Stimulated activated naive B cell treated with anti-CD40 and anti-IgM and Interleukin-4, amounts not matched to agents 10 μg/mL and 1 μg/mL and 100 μg/mL, for 72 hours (primary cell): ENCODE measurements at regions not wholly inside any gene's neighbourhood (a gene's known extent, or its start where the extent isn't known, plus 50 kb on each side); places are given as distances from the start of the nearest gene placed in this dataset.

Experiments used
- ATAC-seq, 2 donors: fragments of 150-1000 bp; cut with Tn5 transposase; replicated peaks; 2 replicates each; pipeline ENCODE4 v1.10.0; 2021; ENCODE audit warnings: moderate library complexity in 1 of 2
- DNase-seq: peaks from one replicate; pipeline ENCODE4 v3.0.0; 2021
- H3K27ac Mint-ChIP-seq: one replicate; pipeline ENCODE4 v1.8.0; 2022; ENCODE audit warnings: mild to moderate bottlenecking, mixed read lengths
- H3K27me3 Mint-ChIP-seq, 2 donors: one replicate each; pipeline ENCODE4 v1.8.0; 2022; ENCODE audit warnings: mixed read lengths in 2 of 2
- H3K36me3 Mint-ChIP-seq, 2 donors: one replicate each; pipeline ENCODE4 v1.8.0; 2022; ENCODE audit warnings: mixed read lengths in 2 of 2, mild to moderate bottlenecking in 1 of 2
- H3K4me1 Mint-ChIP-seq, 2 donors: one replicate each; pipeline ENCODE4 v1.8.0; 2022; ENCODE audit warnings: mixed read lengths in 2 of 2, mild to moderate bottlenecking in 1 of 2
- H3K4me3 Mint-ChIP-seq, 2 donors: one replicate each; pipeline ENCODE4 v1.8.0; 2022; ENCODE audit warnings: mild to moderate bottlenecking in 2 of 2, mixed read lengths in 2 of 2, moderate library complexity in 1 of 2
- H3K9me3 Mint-ChIP-seq, 2 donors: one replicate each; pipeline ENCODE4 v1.8.0; 2022; ENCODE audit warnings: mixed read lengths in 2 of 2, mild to moderate bottlenecking in 1 of 2

- Mint-ChIP-seq H3K9me3 (no peaks in the 10 kb centered on the region), H3K36me3 (no peaks in the 10 kb centered on the region), H3K27me3 (no peaks in the 10 kb centered on the region), H3K27ac (no peak overlapping the region), H3K4me1 (no peaks in the 10 kb centered on the region), H3K4me3 (no peak overlapping the region)
- ATAC-seq (no peak), DNase-seq (no peak)
Observed at GRCh38 chr1:82287556-82287955, 486.8 kb downstream of the ADGRL2 start.

DNA sequence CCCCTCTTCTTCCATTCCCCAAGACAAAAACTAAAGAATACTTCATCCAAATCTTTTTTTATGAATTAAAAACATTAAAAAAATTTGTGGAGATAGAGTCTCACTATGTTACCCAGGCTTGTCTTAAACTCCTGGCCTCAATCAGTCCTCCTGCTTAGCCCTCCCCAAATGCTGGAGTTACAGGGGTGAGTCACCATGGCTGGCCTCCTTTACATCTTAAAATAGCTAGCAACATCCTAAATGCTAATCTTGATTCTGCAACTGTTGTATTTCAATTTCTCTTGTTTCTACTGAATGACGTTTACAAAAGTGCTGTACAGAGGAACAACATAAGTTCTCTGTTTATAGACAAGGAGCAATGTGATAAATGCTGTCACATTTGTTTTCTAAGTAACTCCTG lies 483.5 kb downstream of the ADGRL2 start:
- no peaks in the 10 kb centered on the region for H3K27me3 Mint-ChIP-seq
- no peak overlapping the region for H3K4me3 Mint-ChIP-seq
- DNase-seq (no peak), ATAC-seq (no peak)
- H3K9me3 Mint-ChIP-seq, result no peaks in the 10 kb centered on the region
- no peak overlapping the region for H3K27ac Mint-ChIP-seq
- no peaks in the 10 kb centered on the region for H3K4me1 Mint-ChIP-seq
- no peaks in the 10 kb centered on the region for H3K36me3 Mint-ChIP-seq

GRCh38 chr1:82279241-82279640 lies 478.5 kb downstream of the ADGRL2 start:
- no peaks in the 10 kb centered on the region for H3K36me3 Mint-ChIP-seq
- H3K4me3 Mint-ChIP-seq, result no peak overlapping the region
- DNase-seq (no peak), ATAC-seq (no peak)
- no peaks in the 10 kb centered on the region for H3K9me3 Mint-ChIP-seq
- no peaks in the 10 kb centered on the region for H3K4me1 Mint-ChIP-seq
- no peak overlapping the region for H3K27ac Mint-ChIP-seq
- H3K27me3 Mint-ChIP-seq, result no peaks in the 10 kb centered on the region

- Mint-ChIP-seq H3K4me3 (no peak overlapping the region), H3K36me3 (no peaks in the 10 kb centered on the region), H3K27me3 (no peaks in the 10 kb centered on the region), H3K4me1 (no peaks in the 10 kb centered on the region), H3K27ac (no peak overlapping the region), H3K9me3 (no peaks in the 10 kb centered on the region)
- ATAC-seq (no peak), DNase-seq (no peak)
Observed at GRCh38 chr1:82273816-82274215, 473.1 kb downstream of the ADGRL2 start.

DNA sequence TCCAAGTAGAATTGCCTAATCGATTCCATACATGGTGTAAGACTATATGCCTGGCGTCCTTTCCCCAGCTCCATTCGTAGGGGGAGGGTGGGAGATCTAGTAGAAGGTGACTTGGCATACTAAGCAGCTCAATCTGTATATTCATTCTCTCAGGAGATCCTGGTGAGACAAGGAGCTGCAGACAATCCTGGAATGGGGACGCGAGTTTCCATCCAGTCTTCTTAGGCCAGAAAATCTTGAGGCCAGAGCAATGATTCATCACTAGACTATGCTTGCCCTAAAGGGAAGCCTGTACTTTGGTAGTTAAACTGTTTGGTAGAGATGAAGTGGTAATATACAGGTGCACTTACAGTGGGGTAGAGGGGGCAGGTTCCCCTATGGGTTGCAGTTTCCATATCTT lies 468.7 kb downstream of the ADGRL2 start:
- Mint-ChIP-seq H3K36me3 (no peaks in the 10 kb centered on the region), H3K9me3 (no peaks in the 10 kb centered on the region), H3K4me3 (no peak overlapping the region), H3K27me3 (no peaks in the 10 kb centered on the region), H3K27ac (no peak overlapping the region), H3K4me1 (no peaks in the 10 kb centered on the region)
- ATAC-seq (no peak), DNase-seq (no peak)

DNA sequence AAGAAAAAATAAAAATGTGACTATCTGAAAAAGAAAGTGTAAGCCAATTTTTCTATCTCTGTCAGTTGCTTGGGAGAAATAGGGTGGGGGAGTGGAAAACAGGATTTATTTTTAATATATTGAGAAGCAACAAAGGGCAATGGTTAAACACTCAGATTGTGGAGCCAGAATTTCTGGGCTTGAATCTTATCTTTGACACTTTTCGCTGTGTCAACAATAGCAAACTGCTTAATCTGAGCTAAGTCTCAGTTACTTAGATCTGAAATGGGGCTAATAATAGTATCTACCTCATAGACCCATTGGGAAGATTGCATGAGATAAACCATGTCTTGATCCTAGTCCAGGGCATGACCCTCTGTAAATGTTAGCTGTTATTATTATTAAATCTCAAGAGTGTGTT lies 468.1 kb downstream of the ADGRL2 start:
- DNase-seq, result no peak
- H3K27ac Mint-ChIP-seq, result no peak overlapping the region
- no peaks in the 10 kb centered on the region for H3K9me3 Mint-ChIP-seq
- no peaks in the 10 kb centered on the region for H3K27me3 Mint-ChIP-seq
- H3K4me3 Mint-ChIP-seq, result no peak overlapping the region
- H3K4me1 Mint-ChIP-seq, result no peaks in the 10 kb centered on the region
- no peak for ATAC-seq
- no peaks in the 10 kb centered on the region for H3K36me3 Mint-ChIP-seq

DNA sequence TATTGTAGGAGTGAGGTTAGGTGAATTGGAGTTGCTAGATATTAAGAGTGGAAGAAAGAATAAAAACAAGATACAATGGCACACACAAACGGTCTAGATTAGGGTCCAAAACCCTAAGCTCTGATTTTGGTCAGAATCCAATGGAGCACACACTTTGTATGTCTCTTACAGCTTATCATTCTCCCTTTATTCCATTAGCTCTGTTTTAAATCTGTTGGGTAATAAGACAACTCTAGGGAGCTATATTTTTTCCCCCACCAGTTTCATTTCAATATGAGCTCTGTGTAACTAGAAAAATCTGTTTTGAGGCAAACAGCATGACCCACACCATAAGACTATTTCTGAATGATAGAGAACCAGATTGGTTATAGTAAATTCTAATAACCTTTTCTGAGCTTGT lies 465.6 kb downstream of the ADGRL2 start:
- Mint-ChIP-seq H3K4me3 (no peak overlapping the region), H3K4me1 (no peaks in the 10 kb centered on the region), H3K27ac (no peak overlapping the region), H3K9me3 (no peaks in the 10 kb centered on the region), H3K36me3 (no peaks in the 10 kb centered on the region), H3K27me3 (no peaks in the 10 kb centered on the region)
- no peak for ATAC-seq
- no peak for DNase-seq

GRCh38 chr1:82265436-82265835 lies 464.7 kb downstream of the ADGRL2 start:
- no peaks in the 10 kb centered on the region for H3K36me3 Mint-ChIP-seq
- H3K27me3 Mint-ChIP-seq, result no peaks in the 10 kb centered on the region
- ATAC-seq (no peak), DNase-seq (no peak)
- H3K4me1 Mint-ChIP-seq, result no peaks in the 10 kb centered on the region
- no peaks in the 10 kb centered on the region for H3K9me3 Mint-ChIP-seq
- H3K27ac Mint-ChIP-seq, result no peak overlapping the region
- no peak overlapping the region for H3K4me3 Mint-ChIP-seq

DNA sequence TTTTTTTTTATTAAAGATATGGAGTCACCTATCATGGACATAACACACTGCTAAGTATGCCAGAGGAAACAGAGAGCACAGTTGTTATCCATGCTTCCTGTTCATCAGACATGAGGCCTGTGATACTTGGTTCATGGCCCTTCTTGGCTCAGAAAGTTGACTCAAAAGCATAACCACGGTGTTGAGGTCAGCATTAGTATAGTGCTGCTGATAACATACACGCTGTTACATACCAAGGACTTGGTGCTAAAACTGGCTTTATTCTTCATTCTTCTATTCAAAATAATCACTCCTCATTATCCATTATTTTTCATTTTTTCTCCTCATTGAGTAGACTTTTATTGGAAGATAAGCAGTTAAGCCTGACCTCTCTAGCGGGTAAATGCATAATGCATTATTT lies 464.1 kb downstream of the ADGRL2 start:
- Mint-ChIP-seq H3K27ac (no peak overlapping the region), H3K27me3 (no peaks in the 10 kb centered on the region), H3K9me3 (no peaks in the 10 kb centered on the region), H3K36me3 (no peaks in the 10 kb centered on the region), H3K4me3 (no peak overlapping the region), H3K4me1 (no peaks in the 10 kb centered on the region)
- DNase-seq (no peak), ATAC-seq (no peak)

DNA sequence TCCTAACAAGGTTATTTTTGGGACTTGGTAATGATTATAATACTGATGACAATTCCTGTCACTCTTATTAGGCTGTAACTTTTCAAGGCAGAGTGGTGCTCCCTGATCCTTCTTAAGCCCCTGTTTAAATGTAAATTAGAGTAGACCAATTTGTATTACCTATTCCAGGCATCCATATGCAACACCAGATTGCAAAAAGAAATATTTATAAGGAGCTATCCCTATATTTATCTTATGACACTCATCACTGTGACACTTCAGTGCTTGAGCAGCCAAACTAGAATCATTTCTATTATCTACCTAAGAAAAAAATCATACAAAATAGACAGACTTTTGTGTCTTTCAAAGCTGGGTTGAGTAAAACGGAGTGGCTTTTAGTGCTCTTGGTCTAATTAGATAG lies 462.7 kb downstream of the ADGRL2 start:
- no peaks in the 10 kb centered on the region for H3K4me1 Mint-ChIP-seq
- no peak for ATAC-seq
- no peaks in the 10 kb centered on the region for H3K27me3 Mint-ChIP-seq
- H3K27ac Mint-ChIP-seq, result no peak overlapping the region
- DNase-seq, result no peak
- peaks cover under 1% of the 10 kb centered on the region in 2 donors for H3K9me3 Mint-ChIP-seq
- H3K36me3 Mint-ChIP-seq, result no peaks in the 10 kb centered on the region
- H3K4me3 Mint-ChIP-seq, result no peak overlapping the region

DNA sequence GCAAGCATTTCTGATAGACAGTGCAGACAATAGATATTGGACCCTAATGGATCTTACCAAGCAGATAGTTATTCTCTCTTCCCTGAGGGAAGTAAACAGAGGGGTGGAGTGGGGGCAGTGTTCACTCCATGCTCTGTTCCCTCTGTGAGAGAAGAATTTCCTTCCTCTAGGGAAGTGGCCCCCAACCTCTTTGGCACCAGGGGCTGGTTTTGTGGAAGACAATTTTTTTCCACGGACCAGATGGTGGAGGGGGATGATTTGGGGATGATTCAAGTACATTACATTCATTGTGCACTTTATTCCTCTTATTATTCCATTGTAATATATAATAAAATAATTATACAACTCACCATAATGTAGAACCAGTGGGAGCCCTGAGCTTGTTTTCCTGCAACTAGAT lies 459.9 kb downstream of the ADGRL2 start:
- Mint-ChIP-seq H3K27me3 (no peaks in the 10 kb centered on the region), H3K36me3 (no peaks in the 10 kb centered on the region), H3K4me3 (no peak overlapping the region), H3K27ac (no peak overlapping the region), H3K9me3 (peaks cover 4 to 5% of the 10 kb centered on the region in 2 donors), H3K4me1 (no peaks in the 10 kb centered on the region)
- DNase-seq (no peak), ATAC-seq (no peak)

- H3K27ac Mint-ChIP-seq, result no peak overlapping the region
- ATAC-seq, result no peak
- no peaks in the 10 kb centered on the region for H3K27me3 Mint-ChIP-seq
- no peak for DNase-seq
- no peak overlapping the region for H3K4me3 Mint-ChIP-seq
- H3K9me3 Mint-ChIP-seq, result peaks cover 4 to 5% of the 10 kb centered on the region in 2 donors
- no peaks in the 10 kb centered on the region for H3K36me3 Mint-ChIP-seq
- H3K4me1 Mint-ChIP-seq, result no peaks in the 10 kb centered on the region
Observed at GRCh38 chr1:82260051-82260450, 459.3 kb downstream of the ADGRL2 start.

GRCh38 chr1:82258887-82259286 lies 458.2 kb downstream of the ADGRL2 start:
- ATAC-seq, result no peak
- peaks cover 4 to 5% of the 10 kb centered on the region in 2 donors for H3K9me3 Mint-ChIP-seq
- no peaks in the 10 kb centered on the region for H3K36me3 Mint-ChIP-seq
- H3K27me3 Mint-ChIP-seq, result no peaks in the 10 kb centered on the region
- no peak for DNase-seq
- no peak overlapping the region for H3K27ac Mint-ChIP-seq
- no peaks in the 10 kb centered on the region for H3K4me1 Mint-ChIP-seq
- H3K4me3 Mint-ChIP-seq, result no peak overlapping the region

GRCh38 chr1:82246050-82246449 lies 445.3 kb downstream of the ADGRL2 start:
- H3K27me3 Mint-ChIP-seq, result no peaks in the 10 kb centered on the region
- peaks cover 4 to 5% of the 10 kb centered on the region in 2 donors for H3K9me3 Mint-ChIP-seq
- DNase-seq (no peak), ATAC-seq (no peak)
- no peak overlapping the region for H3K27ac Mint-ChIP-seq
- no peak overlapping the region for H3K4me3 Mint-ChIP-seq
- no peaks in the 10 kb centered on the region for H3K36me3 Mint-ChIP-seq
- no peaks in the 10 kb centered on the region for H3K4me1 Mint-ChIP-seq

DNA sequence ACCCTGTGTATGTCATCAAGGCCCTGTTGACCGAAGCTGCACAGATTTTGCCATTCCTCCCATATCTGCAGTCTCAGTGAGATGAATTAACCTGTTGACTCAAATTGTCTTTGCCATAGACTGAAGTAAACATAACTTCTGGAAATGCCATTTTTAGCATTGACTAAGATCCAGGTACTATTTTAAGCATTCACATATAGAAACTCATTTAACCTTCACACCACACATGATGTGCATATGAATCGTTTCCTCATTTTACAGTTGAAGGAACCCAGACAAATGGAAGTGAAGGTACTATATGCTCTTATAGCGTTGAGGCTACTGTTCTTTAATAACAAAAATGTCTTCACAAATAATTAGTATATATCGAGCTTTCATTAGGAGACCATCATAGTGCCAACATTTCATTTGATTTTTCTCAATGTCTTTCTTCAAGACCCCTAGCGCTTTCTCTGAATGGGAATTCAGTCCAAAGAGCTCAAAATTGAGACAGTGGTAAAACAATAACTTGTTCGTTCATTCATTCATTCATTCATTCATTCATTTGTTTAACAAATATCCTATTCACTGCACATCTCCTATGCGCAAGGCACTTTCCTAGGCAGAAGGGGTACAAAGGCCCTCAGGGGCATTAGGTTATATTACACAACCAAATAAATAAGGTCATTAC lies 444.7 kb downstream of the ADGRL2 start:
- DNase-seq, result no peak
- no peaks in the 10 kb centered on the region for H3K27me3 Mint-ChIP-seq
- no peaks in the 10 kb centered on the region for H3K4me1 Mint-ChIP-seq
- no peak overlapping the region for H3K27ac Mint-ChIP-seq
- H3K9me3 Mint-ChIP-seq, result peaks cover 4 to 5% of the 10 kb centered on the region in 2 donors
- H3K36me3 Mint-ChIP-seq, result no peaks in the 10 kb centered on the region
- H3K4me3 Mint-ChIP-seq, result no peak overlapping the region
- ATAC-seq, result peak; percentile 45 to 52

DNA sequence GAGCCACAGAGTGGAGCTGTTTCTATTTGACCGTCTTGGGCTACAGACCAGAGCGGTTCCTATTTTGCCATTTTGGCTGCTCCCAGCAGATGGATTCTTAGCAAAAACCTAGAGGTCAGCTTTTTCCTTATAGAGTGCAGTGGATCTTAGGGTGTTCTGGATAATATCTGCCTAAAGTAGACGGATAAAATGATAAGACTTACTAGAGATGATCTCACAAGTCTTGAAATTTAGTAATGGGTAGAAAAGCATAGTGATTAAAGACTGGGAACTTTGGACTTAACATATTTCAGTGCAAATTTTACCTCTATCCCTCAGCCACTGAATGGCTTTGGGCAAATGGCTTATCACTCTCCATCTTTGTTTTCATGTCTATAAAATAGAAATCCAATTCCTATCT lies 439.8 kb downstream of the ADGRL2 start:
- Mint-ChIP-seq H3K4me3 (no peak overlapping the region), H3K27me3 (no peaks in the 10 kb centered on the region), H3K4me1 (no peaks in the 10 kb centered on the region), H3K36me3 (no peaks in the 10 kb centered on the region), H3K27ac (no peak overlapping the region), H3K9me3 (peaks cover 11 to 13% of the 10 kb centered on the region in 2 donors)
- no peak for DNase-seq
- ATAC-seq, result no peak
